Endothelial cell of umbilical vein (primary cell): ENCODE measurements at regions not wholly inside any gene's neighbourhood (a gene's known extent, or its start where the extent isn't known, plus 50 kb on each side); places are given as distances from the start of the nearest gene placed in this dataset.

Source experiments
- BruUV-seq: library from RNA; stranded (reverse); fragments of 400-500 nt; replicated peaks from 2 replicates; lab custom pipeline; 2021; lab: Mats Ljungman, UMichigan
- CTCF ChIA-PET: fragments of 300-600, 350-600 bp; sonication (Branson Sonifier 250); formaldehyde crosslinking; loops from one replicate; lab custom pipeline; 2021; ENCODE audit warnings: antibody characterized with exemption, inconsistent platforms; lab: Charles Lee
- POLR2A ChIA-PET: fragments of 300-600, 350-600 bp; sonication (Branson Sonifier 250); formaldehyde crosslinking; loops from one replicate; lab custom pipeline; 2021; ENCODE audit warnings: antibody characterized with exemption, inconsistent platforms; lab: Charles Lee
- DNase-seq: peaks from one replicate; pipeline ENCODE4 v3.0.0-alpha.2; 2011; ENCODE audit warnings: low read depth, low spot score
- FAIRE-seq: peaks from 2 replicates; lab custom pipeline; 2011; peaks lifted over from hg19 to GRCh38; lab: Jason Lieb, UNC
- H2AFZ ChIP-seq: 2 replicates; pipeline ENCODE4 v1.6.0; 2012; ENCODE audit warnings: low read depth, low read length, control low read depth, inconsistent platforms
- H3K27ac ChIP-seq: 2 replicates; pipeline ENCODE4 v1.5.1; 2011; ENCODE audit warnings: low read depth, mild to moderate bottlenecking, control low read depth, low read length, moderate library complexity; ENCODE audit not compliant: insufficient read depth
- H3K27me3 ChIP-seq, 2 experiments: 2 replicates each; pipeline versions ENCODE4 v1.6.0 to v1.6.1; 2011; ENCODE audit warnings: low read length in 2 of 2, mixed read lengths in 1 of 2; ENCODE audit not compliant: control insufficient read depth in 2 of 2, insufficient read depth in 2 of 2
- H3K36me3 ChIP-seq, 2 experiments: 2 replicates in 1 of 2; 3 replicates in 1 of 2; pipeline ENCODE4 v1.5.1; 2011; ENCODE audit warnings: low read length in 2 of 2, mild to moderate bottlenecking in 1 of 2, moderate library complexity in 1 of 2; ENCODE audit not compliant: control insufficient read depth in 2 of 2, insufficient read depth in 2 of 2; ENCODE audit errors: extremely low read depth in 1 of 2
- H3K4me1 ChIP-seq: 3 replicates; pipeline ENCODE4 v1.5.1; 2011; ENCODE audit warnings: mild to moderate bottlenecking, low read length; ENCODE audit not compliant: control insufficient read depth, insufficient read depth; ENCODE audit errors: extremely low read depth
- H3K4me2 ChIP-seq: 2 replicates; pipeline ENCODE4 v1.6.1; 2011; ENCODE audit warnings: low read length, control low read depth, mixed read lengths; ENCODE audit not compliant: insufficient read depth
- H3K4me3 ChIP-seq, 3 experiments: fragments of 200-600 bp in 1 of 3; sonication (generic), shearing (Covaris generic) in 1 of 3; replicated peaks in 1 of 3; 2 replicates each; pipeline ENCODE4 v1.5.1; 2011 to 2016; ENCODE audit warnings: control low read depth in 3 of 3, low read length in 3 of 3, mild to moderate bottlenecking in 2 of 3, inconsistent platforms in 1 of 3, low read depth in 1 of 3, moderate library complexity in 1 of 3; ENCODE audit not compliant: insufficient read depth in 1 of 3
- H3K79me2 ChIP-seq: 2 replicates; pipeline ENCODE4 v1.6.0; 2012; ENCODE audit warnings: low read length, inconsistent platforms; ENCODE audit not compliant: control insufficient read depth, insufficient read depth
- H3K9ac ChIP-seq: replicated peaks from 2 replicates; pipeline ENCODE3; 2011; ENCODE audit warnings: low read length, control low read depth; ENCODE audit not compliant: insufficient read depth; ENCODE audit errors: extremely low read depth
- H3K9me1 ChIP-seq: replicated peaks from 3 replicates; pipeline ENCODE4 v1.6.0; 2011; ENCODE audit warnings: mild to moderate bottlenecking, low read length; ENCODE audit not compliant: control insufficient read depth, insufficient read depth; ENCODE audit errors: extremely low read depth
- H3K9me3 ChIP-seq: replicated peaks from 2 replicates; pipeline ENCODE4 v1.5.1; 2012; ENCODE audit warnings: low read length, inconsistent platforms; ENCODE audit not compliant: control insufficient read depth, insufficient read depth
- H4K20me1 ChIP-seq: replicated peaks from 2 replicates; pipeline ENCODE3; 2011; ENCODE audit warnings: mild to moderate bottlenecking, low read length; ENCODE audit not compliant: control insufficient read depth, insufficient read depth; ENCODE audit errors: extremely low read depth
- EZH2 ChIP-seq: IDR thresholded peaks from 2 replicates; pipeline ENCODE4 v1.6.1; 2012; ENCODE audit warnings: borderline replicate concordance, low read depth, mild to moderate bottlenecking, moderate library complexity, low read length, inconsistent platforms; ENCODE audit not compliant: severe bottlenecking
- FOS ChIP-seq: IDR thresholded peaks from 2 replicates; pipeline ENCODE4 v1.6.1; 2011; ENCODE audit warnings: mild to moderate bottlenecking, low read length, moderate library complexity, borderline replicate concordance; ENCODE audit not compliant: insufficient read depth
- GATA2 ChIP-seq: IDR thresholded peaks from 2 replicates; pipeline ENCODE4 v1.7.0; 2011; ENCODE audit warnings: low read depth, mild to moderate bottlenecking, moderate library complexity, mixed read lengths, low read length; ENCODE audit not compliant: insufficient read length, insufficient read depth
- JUN ChIP-seq: IDR thresholded peaks from 2 replicates; pipeline ENCODE4 v1.6.1; 2011; ENCODE audit warnings: borderline replicate concordance, low read depth; ENCODE audit not compliant: insufficient read length, insufficient read depth
- MYC ChIP-seq: IDR thresholded peaks from one replicate; pipeline ENCODE4 v1.6.1; 2011; ENCODE audit warnings: mild to moderate bottlenecking, low read depth, low read length
- POLR2A ChIP-seq: IDR thresholded peaks from 2 replicates; pipeline ENCODE4 v1.6.1; 2012; ENCODE audit warnings: low read depth, mild to moderate bottlenecking, control low read depth, low read length
- POLR2AphosphoS5 ChIP-seq: IDR thresholded peaks from 2 replicates; pipeline ENCODE4 v1.6.1; 2012; ENCODE audit warnings: low read depth, mild to moderate bottlenecking, control low read depth, low read length, moderate library complexity; ENCODE audit not compliant: insufficient read depth
- dilution Hi-C: fragments of 300-500 bp; cut with MboI; formaldehyde crosslinking; loops from one replicate; pipeline ENCODE4 v1.15.0; 2019; ENCODE audit warnings: low sequenced_read_pairs; ENCODE audit not compliant: extremely low pct_ligation_motif_present
- intact Hi-C: fragments of 100-400 bp; cut with micrococcal nuclease; formaldehyde crosslinking; loops from one replicate; pipeline ENCODE4 v1.10.0; 2022
- TF ChIP-seq, protein P1 (sequence below): IDR thresholded peaks from 2 replicates; pipeline ENCODE4 v1.6.1; 2011; ENCODE audit not compliant: insufficient read depth, insufficient read length
- TF ChIP-seq, protein P2 (sequence below), 2 donors: IDR thresholded peaks; 1 replicate in 1 of 2; 2 replicates in 1 of 2; pipeline ENCODE4 v1.5.1; 2011; ENCODE audit warnings: low read length in 2 of 2, mild to moderate bottlenecking in 2 of 2, moderate library complexity in 2 of 2, control low read depth in 1 of 2, inconsistent platforms in 1 of 2, low read depth in 1 of 2; ENCODE audit not compliant: insufficient read depth in 1 of 2; ENCODE audit errors: extremely low read depth in 1 of 2

DNA sequence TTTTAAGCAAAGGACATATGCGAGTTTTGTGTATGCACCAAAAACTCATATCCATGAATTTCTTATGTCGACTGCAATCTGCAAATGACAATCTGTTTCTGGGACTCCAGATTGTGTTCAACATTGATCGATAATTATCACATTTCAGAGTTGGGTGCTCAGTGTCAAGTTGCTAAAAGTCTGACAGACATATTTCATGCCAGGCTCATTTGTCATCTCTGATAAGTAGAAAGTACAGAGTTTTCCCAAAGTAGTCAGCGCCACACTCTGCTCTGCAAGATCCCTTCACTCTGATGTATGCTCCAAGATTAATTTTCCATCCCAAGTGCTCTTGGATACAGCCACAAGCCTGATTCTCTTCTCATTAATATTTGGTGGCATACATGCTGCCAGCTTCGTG, 331.1 kb downstream of the DOK5 start:
- Histone ChIP-seq H3K36me3 (no peaks in the 10 kb centered on the region), H3K9me1 (no peaks in the 10 kb centered on the region), H2AFZ (no peak overlapping the region), H3K79me2 (no peaks in the 10 kb centered on the region), H3K9me3 (peaks cover 2% of the 10 kb centered on the region), H3K9ac (no peak overlapping the region), H3K4me3 (no peak overlapping the region), H4K20me1 (no peaks in the 10 kb centered on the region), H3K4me2 (no peak overlapping the region), H3K27me3 (no peaks in the 10 kb centered on the region), H3K27ac (no peak overlapping the region), H3K4me1 (no peaks in the 10 kb centered on the region)
- intact Hi-C loops: no loop called here
- FAIRE-seq (no peak), DNase-seq (no peak)
- ChIA-PET POLR2A (no interaction called here), CTCF (no interaction called here)
- TF ChIP-seq EZH2 (no peak), POLR2AphosphoS5 (no peak), MYC (no peak), GATA2 (no peak), FOS (no peak), POLR2A (no peak), JUN (no peak)
- TF ChIP-seq, protein P1, sequence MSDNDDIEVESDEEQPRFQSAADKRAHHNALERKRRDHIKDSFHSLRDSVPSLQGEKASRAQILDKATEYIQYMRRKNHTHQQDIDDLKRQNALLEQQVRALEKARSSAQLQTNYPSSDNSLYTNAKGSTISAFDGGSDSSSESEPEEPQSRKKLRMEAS: no peak
- TF ChIP-seq, protein P2, sequence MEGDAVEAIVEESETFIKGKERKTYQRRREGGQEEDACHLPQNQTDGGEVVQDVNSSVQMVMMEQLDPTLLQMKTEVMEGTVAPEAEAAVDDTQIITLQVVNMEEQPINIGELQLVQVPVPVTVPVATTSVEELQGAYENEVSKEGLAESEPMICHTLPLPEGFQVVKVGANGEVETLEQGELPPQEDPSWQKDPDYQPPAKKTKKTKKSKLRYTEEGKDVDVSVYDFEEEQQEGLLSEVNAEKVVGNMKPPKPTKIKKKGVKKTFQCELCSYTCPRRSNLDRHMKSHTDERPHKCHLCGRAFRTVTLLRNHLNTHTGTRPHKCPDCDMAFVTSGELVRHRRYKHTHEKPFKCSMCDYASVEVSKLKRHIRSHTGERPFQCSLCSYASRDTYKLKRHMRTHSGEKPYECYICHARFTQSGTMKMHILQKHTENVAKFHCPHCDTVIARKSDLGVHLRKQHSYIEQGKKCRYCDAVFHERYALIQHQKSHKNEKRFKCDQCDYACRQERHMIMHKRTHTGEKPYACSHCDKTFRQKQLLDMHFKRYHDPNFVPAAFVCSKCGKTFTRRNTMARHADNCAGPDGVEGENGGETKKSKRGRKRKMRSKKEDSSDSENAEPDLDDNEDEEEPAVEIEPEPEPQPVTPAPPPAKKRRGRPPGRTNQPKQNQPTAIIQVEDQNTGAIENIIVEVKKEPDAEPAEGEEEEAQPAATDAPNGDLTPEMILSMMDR (IDR thresholded peaks at IDR 0.05; ENCODE audit: extremely low read depth in 1 of 2, insufficient read depth in 1 of 2, low read depth in 1 of 2, low read length in 2 of 2): no peak
- no TSS peak for BruUV-seq
- dilution Hi-C loops: no loop called here
